ENCODE measurements at regions not wholly inside any gene's neighbourhood (a gene's known extent, or its start where the extent isn't known, plus 50 kb on each side); places are given as distances from the start of the nearest gene placed in this dataset.

GRCh38 chr3:74021449-74021848 lies 396.7 kb upstream of the PDZRN3 start:
- no peak for TF ChIP-seq MAX (CRISPR knock-in tag; IDR thresholded peaks at IDR 0.05)
- no peak for TF ChIP-seq CTCF (IDR thresholded peaks at IDR 0.05)
- TF ChIP-seq ELF4 (CRISPR knock-in tag; IDR thresholded peaks at IDR 0.05; ENCODE audit: low read depth): no peak
- no peak for TF ChIP-seq JAZF1 (CRISPR knock-in tag; IDR thresholded peaks at IDR 0.05)
- TF ChIP-seq TP53 (CRISPR knock-in tag; IDR thresholded peaks at IDR 0.05): no peak
- no peak for TF ChIP-seq TCF7 (CRISPR knock-in tag; IDR thresholded peaks at IDR 0.05; ENCODE audit: low read depth)
- no peak for TF ChIP-seq FOXP4 (CRISPR knock-in tag; IDR thresholded peaks at IDR 0.05)
- TF ChIP-seq ZNF138 (CRISPR knock-in tag; conservative IDR thresholded peaks at IDR 0.05): no peak
